Muscle of leg (tissue), 3 donors: ENCODE measurements at regions not wholly inside any gene's neighbourhood (a gene's known extent, or its start where the extent isn't known, plus 50 kb on each side); places are given as distances from the start of the nearest gene placed in this dataset.

Experiments used
- DNase-seq: peaks from one replicate; pipeline ENCODE4 v3.0.0; 2013
- H3K27ac ChIP-seq: one replicate; pipeline ENCODE4 v1.5.1; 2013; ENCODE audit warnings: mild to moderate bottlenecking, low read length, control low read depth
- H3K27me3 ChIP-seq: one replicate; pipeline ENCODE4 v1.6.1; 2013; ENCODE audit warnings: low read length; ENCODE audit not compliant: control insufficient read depth, insufficient read depth
- H3K36me3 ChIP-seq: one replicate; pipeline ENCODE4 v1.6.1; 2013; ENCODE audit warnings: low read length; ENCODE audit not compliant: control insufficient read depth, insufficient read depth
- H3K4me1 ChIP-seq: one replicate; pipeline ENCODE4 v1.6.1; 2013; ENCODE audit warnings: low read length; ENCODE audit not compliant: control insufficient read depth, insufficient read depth
- H3K4me3 ChIP-seq: one replicate; pipeline ENCODE4 v1.5.1; 2013; ENCODE audit warnings: low read length, control low read depth
- H3K9me3 ChIP-seq: replicated peaks from 2 replicates; pipeline ENCODE4 v1.6.1; 2013; ENCODE audit warnings: low read depth, low read length; ENCODE audit not compliant: control insufficient read depth
- WGBS: methylation state at CpG from one replicate; pipeline ENCODE4 v1.1.5; 2013; ENCODE audit warnings: missing lambda C conversion rate; ENCODE audit not compliant: insufficient coverage; 5-methylcytosine and 5-hydroxymethylcytosine counted together

DNA sequence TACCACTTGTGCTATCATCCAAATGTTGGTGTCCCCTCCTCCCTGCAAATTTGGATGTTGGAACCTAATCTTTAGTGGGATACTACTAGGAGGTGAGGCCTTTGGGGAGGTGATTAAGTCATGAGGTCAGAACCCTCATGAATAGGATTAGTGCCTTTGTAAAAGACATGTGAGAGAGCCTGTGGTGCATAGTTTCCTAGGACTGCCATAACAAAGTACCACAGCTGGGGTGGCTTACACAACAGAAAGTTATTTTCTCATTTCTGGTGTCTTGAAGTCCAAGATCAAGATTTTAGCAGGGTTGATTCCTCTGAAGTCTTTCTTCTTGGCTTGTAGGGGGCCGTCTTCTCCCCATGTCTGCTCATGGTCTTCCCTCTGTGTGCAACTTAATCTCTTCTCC, 562.6 kb upstream of the ARGLU1 start:
- no peak for DNase-seq
- Histone ChIP-seq H3K27ac (no peak overlapping the region), H3K4me3 (no peak overlapping the region), H3K27me3 (no peaks in the 10 kb centered on the region), H3K9me3 (no peaks in the 10 kb centered on the region), H3K36me3 (no peaks in the 10 kb centered on the region), H3K4me1 (no peaks in the 10 kb centered on the region)
- no CpG with 5 or more reads among the region's 1 CpG for WGBS

DNA sequence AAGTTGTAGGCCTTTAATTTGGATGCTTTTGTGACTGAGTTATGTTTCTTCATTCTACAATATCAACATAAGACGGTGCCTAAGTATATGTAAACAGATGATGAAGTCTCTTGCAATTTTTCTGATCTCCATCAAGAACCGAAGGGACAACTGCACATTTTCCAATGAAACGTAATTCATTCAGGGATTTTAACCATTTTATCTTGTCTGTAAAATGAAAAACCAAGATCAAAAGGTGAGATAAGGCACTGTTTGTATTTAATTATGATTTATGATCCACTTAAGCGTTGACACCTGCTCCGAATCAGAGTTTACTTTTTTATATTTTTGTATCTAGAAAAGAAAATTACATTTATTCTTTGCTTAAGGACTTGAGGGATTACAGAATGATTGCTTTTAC, 556.8 kb upstream of the ARGLU1 start:
- Histone ChIP-seq H3K4me1 (no peaks in the 10 kb centered on the region), H3K9me3 (no peaks in the 10 kb centered on the region), H3K36me3 (no peaks in the 10 kb centered on the region), H3K27me3 (no peaks in the 10 kb centered on the region), H3K27ac (no peak overlapping the region), H3K4me3 (no peak overlapping the region)
- no peak for DNase-seq
- no CpG with 5 or more reads among the region's 5 CpGs for WGBS

DNA sequence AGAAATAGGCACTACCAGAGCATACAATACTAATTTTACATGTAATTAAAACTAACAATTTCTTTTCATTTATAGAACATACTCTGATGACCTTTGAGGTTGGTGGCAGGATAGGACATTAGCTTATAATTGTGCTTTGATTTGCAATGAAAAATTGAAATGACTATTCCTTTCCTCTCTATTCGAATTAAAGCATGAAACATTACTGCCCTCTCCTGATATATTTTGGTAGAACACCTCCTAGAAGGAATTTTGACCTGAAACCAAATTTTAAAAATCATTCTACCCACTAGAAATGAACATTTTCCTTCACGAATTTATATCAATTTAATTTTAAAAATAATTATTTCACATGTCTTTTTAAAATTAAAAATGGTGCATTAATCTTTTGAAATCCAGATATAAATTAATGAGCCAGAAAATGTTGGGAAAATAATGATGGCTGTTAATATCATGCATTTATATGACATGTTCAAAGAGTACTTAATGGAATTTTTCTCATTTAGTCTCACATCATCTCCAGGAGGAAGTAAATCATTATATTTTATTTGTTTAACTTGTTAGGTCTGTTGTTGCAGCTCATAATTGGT, 556.3 kb upstream of the ARGLU1 start:
- H3K4me1 ChIP-seq = no peaks in the 10 kb centered on the region
- peak; percentile 59 for DNase-seq
- no peak overlapping the region for H3K27ac ChIP-seq
- H3K9me3 ChIP-seq = no peaks in the 10 kb centered on the region
- H3K27me3 ChIP-seq = no peaks in the 10 kb centered on the region
- WGBS = no CpG with 5 or more reads among the region's 2 CpGs
- H3K4me3 ChIP-seq = no peak overlapping the region
- no peaks in the 10 kb centered on the region for H3K36me3 ChIP-seq

DNA sequence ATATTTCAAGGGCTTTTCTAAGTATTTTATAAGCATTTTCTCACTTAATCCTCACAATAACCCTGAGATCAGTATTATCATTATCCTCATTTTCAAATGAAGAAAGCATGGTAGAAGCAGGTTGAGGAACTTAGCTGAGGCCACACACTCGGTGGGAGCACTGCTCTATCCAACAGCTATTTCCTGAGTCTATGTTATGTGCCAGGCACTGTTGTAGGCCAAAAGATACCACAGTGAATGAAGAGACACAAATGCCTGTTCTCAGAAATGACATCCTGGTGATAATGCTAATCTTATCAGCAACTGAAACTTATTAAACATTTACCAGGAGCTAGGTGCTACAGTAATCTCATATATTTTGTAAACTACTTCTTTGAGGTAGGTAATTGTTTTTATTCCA, 553.9 kb upstream of the ARGLU1 start:
- no peaks in the 10 kb centered on the region for H3K36me3 ChIP-seq
- 29% methylated on average over 1 of the region's 1 CpG for WGBS
- DNase-seq = no peak
- H3K27me3 ChIP-seq = no peaks in the 10 kb centered on the region
- no peak overlapping the region for H3K4me3 ChIP-seq
- H3K27ac ChIP-seq = no peak overlapping the region
- H3K4me1 ChIP-seq = no peaks in the 10 kb centered on the region
- no peaks in the 10 kb centered on the region for H3K9me3 ChIP-seq

DNA sequence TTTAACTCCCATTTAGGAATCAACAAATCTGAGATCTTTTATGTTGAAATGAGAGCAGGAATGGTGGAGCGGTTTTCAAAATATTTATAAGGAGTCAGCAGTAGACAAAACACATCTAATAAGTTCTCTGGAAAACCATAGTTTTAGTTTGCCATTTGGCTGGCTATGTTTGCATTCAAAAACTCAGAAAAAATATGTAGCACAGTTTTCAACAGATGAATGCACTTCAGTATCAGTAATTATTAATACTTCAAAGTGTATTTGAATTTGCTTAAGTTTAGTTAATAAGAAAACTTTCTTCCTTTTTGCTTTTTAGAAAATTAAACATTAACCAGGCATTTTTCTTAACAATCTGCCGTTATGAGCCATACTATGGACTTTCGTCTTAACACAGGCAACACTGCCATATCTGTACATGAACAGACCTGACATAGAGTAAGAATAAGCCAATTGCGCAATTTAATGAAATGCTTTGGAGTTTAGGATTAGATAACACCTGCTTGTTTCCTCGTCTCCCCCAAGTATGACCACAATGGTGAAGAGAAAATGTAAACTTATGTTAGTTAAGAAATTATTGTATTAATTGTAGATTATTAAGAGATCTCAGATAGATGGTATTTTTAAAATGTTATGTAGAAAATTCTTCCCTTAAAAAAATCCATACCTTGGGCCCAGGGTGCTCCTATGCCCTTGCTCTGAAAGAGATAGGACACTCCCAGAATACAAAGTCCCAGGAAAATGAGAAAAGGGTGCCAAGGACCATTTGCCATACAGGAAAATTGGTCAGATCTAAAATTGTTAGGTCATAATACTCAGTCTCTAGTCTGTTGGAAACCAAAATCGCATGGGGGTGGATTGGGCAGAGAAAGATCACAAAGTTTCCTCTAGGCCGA, 552.3 kb upstream of the ARGLU1 start:
- H3K36me3 ChIP-seq = no peaks in the 10 kb centered on the region
- 100% methylated on average over 1 of the region's 7 CpGs for WGBS
- no peaks in the 10 kb centered on the region for H3K27me3 ChIP-seq
- H3K4me3 ChIP-seq = no peak overlapping the region
- H3K27ac ChIP-seq = no peak overlapping the region
- DNase-seq = no peak
- H3K4me1 ChIP-seq = no peaks in the 10 kb centered on the region
- no peaks in the 10 kb centered on the region for H3K9me3 ChIP-seq

DNA sequence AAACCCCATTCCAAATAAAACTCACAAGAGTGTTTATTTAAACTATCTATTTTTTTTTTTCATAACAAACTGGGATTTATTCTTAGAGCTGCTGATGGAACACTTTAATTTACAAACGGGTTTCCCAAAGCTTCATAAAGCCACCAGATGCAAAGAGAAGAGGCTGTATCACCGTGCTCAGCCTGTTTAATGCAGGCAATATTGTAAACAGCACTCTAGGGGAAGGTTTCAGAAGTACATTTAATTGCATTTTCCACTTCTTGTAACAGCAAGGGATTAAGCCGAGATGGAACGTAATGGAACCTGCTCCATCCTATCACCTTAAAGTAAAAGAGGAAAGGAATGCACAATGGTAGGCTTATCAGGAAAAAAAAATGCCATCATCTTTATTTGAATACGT, 550.6 kb upstream of the ARGLU1 start:
- Histone ChIP-seq H3K4me1 (no peaks in the 10 kb centered on the region), H3K4me3 (no peak overlapping the region), H3K36me3 (no peaks in the 10 kb centered on the region), H3K9me3 (no peaks in the 10 kb centered on the region), H3K27ac (no peak overlapping the region), H3K27me3 (no peaks in the 10 kb centered on the region)
- DNase-seq = no peak
- WGBS = no CpG with 5 or more reads among the region's 5 CpGs

DNA sequence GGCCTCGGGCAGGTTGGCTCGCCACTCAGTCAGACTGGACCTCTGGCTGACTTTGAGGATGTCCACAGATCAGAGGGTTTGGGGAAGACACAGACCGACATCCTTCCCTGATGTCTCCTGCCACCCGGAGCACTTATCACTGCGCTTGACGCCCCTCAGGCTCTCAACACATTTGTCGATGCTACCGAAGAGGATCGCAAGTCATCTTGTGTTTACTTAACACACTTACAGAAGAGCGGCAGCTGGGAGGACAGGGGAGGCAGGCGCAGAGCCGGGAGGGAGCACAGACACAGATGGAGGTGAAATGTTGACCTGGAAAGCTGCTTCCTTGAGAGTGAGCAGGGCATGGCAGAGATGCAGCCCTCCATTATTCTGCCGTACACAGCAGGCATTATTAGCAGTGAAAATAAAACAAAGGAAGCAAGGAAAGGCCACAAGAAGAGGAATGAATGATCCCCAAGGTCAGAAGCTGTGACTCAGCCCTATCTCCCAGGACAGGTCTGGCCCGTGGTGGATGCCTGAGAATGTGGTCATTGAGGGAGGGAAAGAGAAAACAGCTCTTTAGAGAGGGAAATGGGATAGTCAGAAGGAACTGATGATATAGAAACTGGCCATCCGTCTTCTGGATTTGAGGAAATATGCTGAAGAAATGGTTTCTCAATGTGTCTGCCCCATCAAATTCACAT, 549.5 kb upstream of the ARGLU1 start:
- Histone ChIP-seq H3K9me3 (no peaks in the 10 kb centered on the region), H3K27me3 (no peaks in the 10 kb centered on the region), H3K4me1 (no peaks in the 10 kb centered on the region), H3K4me3 (no peak overlapping the region), H3K27ac (no peak overlapping the region), H3K36me3 (no peaks in the 10 kb centered on the region)
- whole genome bisulfite sequencing = 86% methylated on average over 12 of the region's 15 CpGs
- no peak for DNase-seq

DNA sequence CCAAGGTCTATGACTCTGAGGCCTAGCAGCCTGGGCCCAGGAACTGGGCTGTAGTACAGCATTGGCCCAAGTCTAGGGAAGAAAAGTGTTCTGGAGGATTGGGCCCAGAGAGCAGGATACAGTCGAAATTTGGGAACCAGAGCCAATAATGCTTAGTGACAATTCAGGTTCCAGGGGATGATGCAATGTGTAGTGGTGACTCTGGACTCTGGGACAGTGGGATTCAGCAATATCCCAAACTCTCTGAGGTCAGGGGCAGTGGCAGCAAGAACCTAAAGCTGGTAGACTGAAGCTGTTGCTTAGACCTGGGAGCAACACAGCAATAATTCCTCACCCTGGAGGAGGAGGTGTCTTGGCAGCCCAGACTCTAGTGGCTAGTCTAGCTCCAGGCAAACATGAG, 545.5 kb upstream of the ARGLU1 start:
- H3K27ac ChIP-seq = no peak overlapping the region

DNA sequence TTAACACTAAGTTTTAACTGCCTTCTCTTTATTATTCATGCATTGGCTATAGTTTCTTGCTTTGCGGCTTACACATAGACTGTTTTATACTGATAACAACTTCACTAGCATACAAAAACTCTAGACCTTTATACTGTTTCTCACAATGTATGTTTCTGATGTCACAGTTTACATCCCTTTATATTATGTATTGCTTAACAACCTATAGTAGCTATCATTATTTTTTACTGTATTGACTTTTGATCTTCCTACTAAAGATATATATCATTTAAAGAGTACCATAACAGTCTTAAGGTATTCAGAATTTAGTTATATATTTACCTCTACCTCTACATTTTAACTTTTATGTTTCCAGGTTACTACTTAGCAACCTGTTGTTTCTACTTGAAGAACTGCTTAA, 543.3 kb upstream of the ARGLU1 start:
- Histone ChIP-seq H3K27me3 (no peaks in the 10 kb centered on the region), H3K4me1 (no peaks in the 10 kb centered on the region), H3K4me3 (no peak overlapping the region), H3K27ac (no peak overlapping the region), H3K9me3 (peaks cover 5% of the 10 kb centered on the region), H3K36me3 (no peaks in the 10 kb centered on the region)
- DNase-seq = no peak
- no CpG with 5 or more reads among the region's 1 CpG for WGBS

More for the DNA sequence above, 545.5 kb upstream of the ARGLU1 start:
- H3K36me3 ChIP-seq = no peaks in the 10 kb centered on the region
- peaks cover 5% of the 10 kb centered on the region for H3K9me3 ChIP-seq
- H3K4me3 ChIP-seq = no peak overlapping the region
- no peaks in the 10 kb centered on the region for H3K27me3 ChIP-seq
- 79% methylated on average over 1 of the region's 1 CpG for WGBS
- no peaks in the 10 kb centered on the region for H3K4me1 ChIP-seq
- no peak for DNase-seq

DNA sequence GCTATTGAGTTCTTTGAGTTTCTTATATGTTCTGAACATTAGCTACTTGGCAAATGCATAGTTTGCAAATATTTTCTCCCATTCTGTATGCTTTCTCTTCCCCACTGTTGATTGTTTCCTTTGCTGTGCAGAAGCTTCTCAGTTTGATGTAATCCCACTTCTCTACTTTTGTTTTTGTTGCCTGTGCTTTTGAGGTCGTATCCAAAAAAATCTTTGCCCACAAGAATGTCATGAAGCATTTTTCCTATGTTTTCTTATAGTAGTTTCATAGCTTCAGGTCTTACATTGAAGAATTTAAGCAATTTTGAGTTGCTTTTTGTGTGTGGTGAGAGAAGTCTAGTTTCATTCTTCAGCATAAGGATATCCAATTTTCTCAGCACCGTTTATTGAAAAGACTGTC, 536.7 kb upstream of the ARGLU1 start:
- Histone ChIP-seq H3K36me3 (no peaks in the 10 kb centered on the region), H3K4me1 (no peaks in the 10 kb centered on the region), H3K27ac (no peak overlapping the region), H3K4me3 (no peak overlapping the region), H3K27me3 (no peaks in the 10 kb centered on the region), H3K9me3 (peaks cover 5% of the 10 kb centered on the region)
- DNase-seq = no peak
- WGBS = no CpG with 5 or more reads among the region's 2 CpGs
